ENCODE measurements at regions not wholly inside any gene's neighbourhood (a gene's known extent, or its start where the extent isn't known, plus 50 kb on each side); places are given as distances from the start of the nearest gene placed in this dataset.
"Not testable (repeated sequence)": the region's sequence is repeated elsewhere in the genome, so short reads cannot be mapped to it uniquely, and the experiment has no call there.

GRCh38 chr2:82256983-82257632, 1952.6 kb upstream of the LRRTM1 start:
- DNase-seq: no peak

GRCh38 chr2:82256288-82256687, 1951.7 kb upstream of the LRRTM1 start:
- DNase-seq: no peak

- no peak for DNase-seq
These were observed 1950.2 kb upstream of the LRRTM1 start for GRCh38 chr2:82254728-82255127.

GRCh38 chr2:82246220-82246775, 1941.7 kb upstream of the LRRTM1 start:
- no peak for DNase-seq

GRCh38 chr2:82239176-82239575, 1934.6 kb upstream of the LRRTM1 start:
- no peak for DNase-seq

GRCh38 chr2:82237994-82238662, 1933.6 kb upstream of the LRRTM1 start:
- no peak for DNase-seq

GRCh38 chr2:82234283-82234874, 1929.8 kb upstream of the LRRTM1 start:
- DNase-seq: no peak

GRCh38 chr2:82233806-82234205, 1929.3 kb upstream of the LRRTM1 start:
- no peak for DNase-seq

GRCh38 chr2:82230406-82230805, 1925.9 kb upstream of the LRRTM1 start:
- no peak for DNase-seq

GRCh38 chr2:82226441-82226840, 1921.9 kb upstream of the LRRTM1 start:
- no peak for DNase-seq

- DNase-seq: no peak
These were observed 1919.9 kb upstream of the LRRTM1 start for GRCh38 chr2:82224301-82224940.

- no peak for DNase-seq
These were observed 1910.7 kb upstream of the LRRTM1 start for GRCh38 chr2:82215212-82215611.

- DNase-seq: no peak
These were observed 1894.9 kb upstream of the LRRTM1 start for GRCh38 chr2:82199493-82199852.

- DNase-seq: no peak
These were observed 1894.4 kb upstream of the LRRTM1 start for GRCh38 chr2:82198809-82199492.

- DNase-seq: no peak
These were observed 1877.7 kb upstream of the LRRTM1 start for GRCh38 chr2:82182270-82182669.

GRCh38 chr2:82175210-82175609, 1870.7 kb upstream of the LRRTM1 start:
- DNase-seq: not testable (repeated sequence)

GRCh38 chr2:82172483-82172882, 1867.9 kb upstream of the LRRTM1 start:
- DNase-seq: no peak

GRCh38 chr2:82169379-82169778, 1864.8 kb upstream of the LRRTM1 start:
- no peak for DNase-seq

- no peak for DNase-seq
These were observed 1860.8 kb upstream of the LRRTM1 start for GRCh38 chr2:82165377-82165776.

GRCh38 chr2:82158150-82158549, 1853.6 kb upstream of the LRRTM1 start:
- DNase-seq: no peak

GRCh38 chr2:82155469-82155868, 1850.9 kb upstream of the LRRTM1 start:
- DNase-seq: no peak

- no peak for DNase-seq
These were observed 1838.8 kb upstream of the LRRTM1 start for GRCh38 chr2:82143343-82143742.

- DNase-seq: no peak
These were observed 1835.5 kb upstream of the LRRTM1 start for GRCh38 chr2:82139979-82140611.
